ENCODE measurements at regions not wholly inside any gene's neighbourhood (a gene's known extent, or its start where the extent isn't known, plus 50 kb on each side); places are given as distances from the start of the nearest gene placed in this dataset.

- TF ChIP-seq MTA3 (IDR thresholded peaks at IDR 0.05; ENCODE audit: borderline replicate concordance, low read length) (no peak), POLR2A (IDR thresholded peaks at IDR 0.05; ENCODE audit: low read depth, low read length) (no peak), CTCF (IDR thresholded peaks at IDR 0.05 in 2 of 3, conservative IDR thresholded peaks at IDR 0.05 in 1 of 3; ENCODE audit: control insufficient read depth in 2 of 3, extremely low read depth in 1 of 3, insufficient read depth in 1 of 3, low read depth in 3 of 3, low read length in 3 of 3) (no peak), BMI1 (IDR thresholded peaks at IDR 0.05; ENCODE audit: borderline replicate concordance) (no peak), SIX5 (IDR thresholded peaks at IDR 0.05; ENCODE audit: low read depth, low read length, severe bottlenecking) (no peak), DPF2 (IDR thresholded peaks at IDR 0.05) (no peak), RBBP5 (conservative IDR thresholded peaks at IDR 0.05) (no peak), FOS (IDR thresholded peaks at IDR 0.05; ENCODE audit: borderline replicate concordance, extremely low read depth, insufficient read length) (no peak), BACH1 (IDR thresholded peaks at IDR 0.05; ENCODE audit: borderline replicate concordance) (no peak), CREB1 (IDR thresholded peaks at IDR 0.05; ENCODE audit: low read depth) (no peak)
Measured at GRCh38 chr2:14690926-14691325, 58.4 kb downstream of the LRATD1 start.

All from GM12878 (cell line).